ENCODE measurements at regions not wholly inside any gene's neighbourhood (a gene's known extent, or its start where the extent isn't known, plus 50 kb on each side); places are given as distances from the start of the nearest gene placed in this dataset.
A peak's percentile ranks its signal among the peaks of the same experiment; 100 is the strongest.

DNA sequence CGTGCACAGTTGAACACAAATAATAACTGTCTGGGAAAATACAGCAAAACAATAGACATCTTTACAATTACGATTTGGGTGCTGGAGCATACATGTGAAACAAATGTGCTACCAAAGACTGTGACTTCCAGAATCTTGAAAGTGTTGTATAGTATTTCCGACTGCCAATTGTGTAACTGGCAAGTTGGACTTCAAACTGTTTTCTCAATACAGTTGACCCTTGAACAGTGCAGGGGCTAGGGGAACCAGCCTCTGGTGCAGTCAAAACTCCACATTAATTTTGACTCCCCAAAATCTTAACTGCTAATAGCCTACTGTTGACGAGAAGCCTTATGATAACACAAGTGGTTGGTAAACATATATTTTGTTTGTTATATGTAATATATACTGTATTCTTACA is 904.2 kb downstream of the EPHA3 start:
- no peak for DNase-seq (ENCODE audit: low read depth in 2 of 2)

DNA sequence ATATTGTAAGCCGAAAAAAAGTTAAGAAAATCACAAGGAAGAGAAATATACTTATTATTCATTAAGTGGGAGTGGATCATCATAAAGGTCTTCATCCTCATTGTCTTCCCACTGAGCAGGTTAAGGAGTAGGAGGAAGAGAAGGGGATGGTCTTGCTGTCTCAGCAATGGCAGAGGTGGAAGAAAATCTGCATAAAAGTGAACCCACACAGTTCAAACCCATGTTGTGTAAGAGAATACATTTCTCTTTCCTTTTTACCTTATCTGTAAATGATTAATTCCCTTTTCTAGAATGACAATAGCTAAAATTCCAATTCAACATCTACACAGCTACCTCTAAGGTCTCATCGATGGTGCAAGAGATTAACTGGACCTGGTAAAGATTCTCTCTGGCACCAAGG is 904.6 kb downstream of the EPHA3 start:
- DNase-seq (ENCODE audit: low read depth in 2 of 2), result no peak

GRCh38 chr3:90015688-90016356 is 908.4 kb downstream of the EPHA3 start:
- peak; percentile 79 for DNase-seq (ENCODE audit: low read depth in 2 of 2)

DNA sequence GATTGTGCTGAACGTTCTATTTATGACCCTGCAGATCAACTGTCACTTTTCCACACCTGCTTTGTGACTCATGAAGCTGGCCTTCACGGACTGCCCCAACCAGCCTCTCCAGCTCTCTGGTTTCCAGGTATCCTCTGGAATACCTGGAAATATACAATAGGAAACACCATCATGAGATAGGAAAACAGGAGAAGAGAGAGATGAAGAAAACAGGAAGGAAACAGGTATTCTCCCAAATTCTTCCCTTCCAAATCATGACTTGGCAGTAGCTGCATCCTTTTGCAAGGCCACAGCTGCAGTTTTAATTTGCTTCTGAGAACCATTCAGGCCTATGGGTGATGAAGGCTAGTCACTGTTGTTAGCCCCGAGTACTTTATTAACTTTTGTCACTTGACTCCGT is 909.1 kb downstream of the EPHA3 start:
- DNase-seq (ENCODE audit: low read depth in 2 of 2), result no peak

DNA sequence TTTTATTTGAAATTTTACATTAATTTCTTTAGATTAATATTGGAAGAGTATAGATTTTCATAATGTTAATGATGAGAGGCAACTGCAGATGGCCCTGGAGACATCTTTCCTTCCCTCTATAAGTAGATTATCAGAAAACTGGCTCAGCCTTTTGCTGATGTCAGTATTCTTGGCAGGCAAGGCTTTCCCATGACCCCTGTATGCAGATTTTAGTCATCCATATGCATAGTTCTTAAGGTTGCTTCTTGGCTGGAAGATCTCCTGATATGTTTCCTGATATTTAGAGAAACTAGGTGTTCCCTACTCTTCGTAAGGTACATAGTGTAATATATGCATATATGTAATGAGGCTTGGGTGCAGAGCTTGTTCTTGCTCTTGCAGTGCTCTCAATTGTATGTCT is 911.4 kb downstream of the EPHA3 start:
- DNase-seq (ENCODE audit: low read depth in 2 of 2), result no peak

GRCh38 chr3:90025019-90025418 is 917.6 kb downstream of the EPHA3 start:
- no peak for DNase-seq (ENCODE audit: low read depth in 2 of 2)

DNA sequence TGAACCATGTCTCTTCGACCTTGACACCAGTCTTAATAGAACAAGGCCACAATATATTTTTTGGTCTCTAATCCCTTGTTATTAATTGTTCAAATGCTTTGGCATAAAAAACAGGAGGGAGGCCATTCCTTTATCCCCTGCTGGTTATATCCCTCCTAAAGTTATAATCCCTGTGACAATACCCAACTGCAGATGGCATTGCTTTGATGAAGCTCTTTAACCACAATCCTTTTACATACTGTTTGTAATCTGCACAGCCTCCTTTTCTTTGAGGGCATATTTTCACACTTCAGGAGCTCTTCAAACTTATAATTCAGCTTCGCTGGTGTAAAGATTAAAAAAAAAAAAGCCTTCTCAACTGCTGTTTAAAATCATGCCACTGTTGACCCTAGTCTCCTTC is 919.0 kb downstream of the EPHA3 start:
- DNase-seq (ENCODE audit: low read depth in 2 of 2), result no peak

DNA sequence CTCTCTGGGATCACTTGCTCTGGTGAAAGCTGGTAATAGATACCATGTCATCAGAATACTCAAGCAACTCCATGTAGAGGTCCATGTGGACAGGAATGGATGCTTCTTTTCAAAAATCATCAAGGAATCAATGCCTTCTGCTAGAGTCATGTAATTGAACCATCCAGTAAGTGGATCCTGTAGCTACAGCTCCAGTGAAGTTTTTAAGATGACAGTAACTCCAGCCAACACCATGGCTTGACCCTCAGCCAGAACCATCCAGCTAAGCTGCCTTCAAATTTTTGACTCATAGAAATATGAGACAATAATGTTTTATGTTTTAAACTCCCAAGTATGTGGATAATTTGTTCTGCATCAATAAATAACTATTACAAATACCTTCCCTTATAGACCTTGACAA is 923.7 kb downstream of the EPHA3 start:
- no peak for DNase-seq (ENCODE audit: low read depth in 2 of 2)

DNA sequence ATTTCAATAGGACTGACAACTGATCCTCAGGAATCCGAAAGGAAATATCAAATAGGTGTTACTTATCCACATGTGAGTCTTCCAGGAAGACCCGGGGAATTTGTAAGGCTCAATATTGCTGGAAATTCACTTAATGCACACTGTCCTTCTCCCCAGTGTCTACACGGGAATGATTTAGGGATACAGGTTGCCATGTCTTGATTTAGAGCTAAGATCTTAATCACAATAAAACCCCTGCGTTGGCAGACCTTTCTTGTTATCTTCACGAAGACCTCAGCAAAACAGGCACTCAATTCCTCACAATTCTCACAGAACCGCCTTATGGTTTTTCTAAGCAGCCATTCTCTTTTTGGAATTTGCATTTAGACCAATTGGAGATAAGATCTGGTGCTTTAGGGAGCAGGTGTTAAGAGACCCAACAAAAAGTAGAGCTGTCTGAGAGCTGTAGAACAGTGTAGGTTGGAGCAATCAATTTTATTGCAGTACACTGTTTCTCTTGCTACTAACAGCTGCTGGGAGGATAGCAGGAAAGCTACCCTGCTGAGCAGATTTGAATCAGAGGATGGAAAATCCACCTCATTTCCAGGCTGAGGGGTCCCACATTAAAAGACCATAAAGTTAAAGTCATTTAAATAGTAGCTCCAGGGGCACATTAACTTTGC is 925.7 kb downstream of the EPHA3 start:
- no peak for DNase-seq (ENCODE audit: low read depth in 2 of 2)

DNA sequence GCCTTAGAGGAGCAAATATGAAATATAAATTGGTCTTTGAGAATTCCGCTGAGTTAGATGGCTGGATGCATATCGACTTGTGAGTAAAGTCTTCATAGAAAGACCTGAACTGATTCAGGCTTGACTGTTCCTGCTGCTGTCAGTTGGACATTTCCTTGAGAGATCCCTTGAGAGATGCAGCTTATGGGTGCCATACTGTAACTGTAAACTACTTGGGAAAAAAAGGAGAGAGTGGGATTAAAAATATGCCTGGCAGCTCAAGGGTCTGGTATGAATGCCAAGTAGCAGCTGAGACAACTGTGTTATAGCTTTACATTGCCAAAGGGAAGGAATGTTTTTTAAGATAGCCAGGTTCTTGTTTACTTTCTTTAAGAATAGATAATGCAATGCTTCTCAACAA is 926.6 kb downstream of the EPHA3 start:
- DNase-seq (ENCODE audit: low read depth in 2 of 2), result no peak

GRCh38 chr3:90035643-90036042 is 928.2 kb downstream of the EPHA3 start:
- no peak for DNase-seq (ENCODE audit: low read depth in 2 of 2)

DNA sequence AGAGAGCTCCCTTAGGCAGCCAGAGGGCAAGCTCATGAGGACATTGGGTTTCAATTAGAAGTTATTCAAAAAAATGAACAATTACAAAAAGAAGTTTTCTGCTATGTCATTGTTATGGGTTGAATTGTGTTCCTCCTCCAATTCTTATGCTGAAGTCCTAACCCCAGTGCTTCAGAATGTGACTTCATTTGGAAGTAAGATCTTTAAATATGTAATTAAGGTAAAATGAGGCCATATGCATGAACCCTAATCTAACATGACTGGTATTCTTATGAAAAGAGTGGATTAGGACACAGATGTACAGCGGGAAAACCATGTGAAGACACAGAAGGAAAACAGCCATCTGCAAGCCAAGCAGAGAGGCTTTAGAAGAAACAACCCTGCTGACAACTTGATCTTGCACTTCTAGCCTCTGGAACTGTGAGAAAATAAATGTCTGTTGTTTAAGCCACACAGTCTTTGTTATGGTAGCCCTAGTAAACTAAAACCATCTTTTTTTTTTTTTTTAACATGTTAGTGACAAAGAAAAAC is 929.6 kb downstream of the EPHA3 start:
- no peak for DNase-seq (ENCODE audit: low read depth in 2 of 2)

GRCh38 chr3:90039994-90040393 is 932.6 kb downstream of the EPHA3 start:
- no peak for DNase-seq (ENCODE audit: low read depth in 2 of 2)

DNA sequence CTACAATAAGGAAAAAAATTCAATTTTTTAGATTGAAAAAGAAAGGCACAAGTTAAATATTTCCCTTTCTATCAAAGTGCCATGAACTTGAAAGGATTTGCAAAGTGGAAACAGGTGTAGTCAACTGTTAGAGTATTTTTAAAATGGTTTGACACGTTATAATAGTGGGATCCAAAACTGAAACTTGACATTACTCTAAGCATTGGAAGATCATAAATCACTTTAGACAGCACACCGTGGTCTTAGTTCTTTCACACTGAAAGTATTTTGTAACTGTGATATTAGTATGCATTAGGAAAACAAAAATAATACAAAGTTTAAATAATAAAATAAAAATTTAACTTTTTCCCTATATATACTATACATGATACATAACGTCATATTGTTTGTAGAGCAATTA is 933.1 kb downstream of the EPHA3 start:
- DNase-seq (ENCODE audit: low read depth in 2 of 2), result no peak

DNA sequence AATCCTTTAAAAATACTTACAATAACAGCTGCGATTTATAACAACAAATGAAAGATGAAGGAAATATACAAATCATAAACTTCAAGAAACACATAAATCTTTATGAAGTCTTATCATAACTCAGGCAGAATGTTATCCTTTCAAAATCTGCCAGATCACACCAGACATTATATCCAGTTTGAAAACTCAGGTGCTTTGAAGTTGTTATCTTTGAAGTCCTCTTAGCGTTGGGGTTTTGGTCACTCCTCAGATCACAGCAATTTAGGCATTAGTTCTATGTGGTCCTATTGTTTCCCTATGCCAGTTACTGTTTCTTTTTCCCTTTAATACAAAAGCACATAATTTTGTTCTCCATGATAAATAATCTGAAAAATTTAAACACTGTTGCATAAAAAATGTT is 934.6 kb downstream of the EPHA3 start:
- no peak for DNase-seq (ENCODE audit: low read depth in 2 of 2)

DNA sequence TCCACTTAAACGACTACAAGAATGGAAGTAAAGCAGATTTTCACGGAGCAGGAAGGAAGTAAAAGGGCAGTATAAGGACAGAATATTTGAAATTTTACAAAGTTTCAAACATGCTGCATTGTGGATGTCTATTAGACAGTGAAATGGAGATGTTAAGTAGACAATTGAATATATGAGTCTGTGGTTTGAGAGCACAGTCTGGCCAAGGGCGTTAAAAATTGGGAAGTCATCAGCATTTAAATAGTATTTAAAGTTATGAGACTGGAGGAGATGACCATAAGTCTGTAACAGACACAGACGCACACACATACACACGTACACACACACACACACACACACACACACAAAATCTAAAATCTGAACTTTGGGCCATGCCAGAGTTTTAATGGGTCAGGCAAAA is 935.9 kb downstream of the EPHA3 start:
- DNase-seq (ENCODE audit: low read depth in 2 of 2), result no peak

DNA sequence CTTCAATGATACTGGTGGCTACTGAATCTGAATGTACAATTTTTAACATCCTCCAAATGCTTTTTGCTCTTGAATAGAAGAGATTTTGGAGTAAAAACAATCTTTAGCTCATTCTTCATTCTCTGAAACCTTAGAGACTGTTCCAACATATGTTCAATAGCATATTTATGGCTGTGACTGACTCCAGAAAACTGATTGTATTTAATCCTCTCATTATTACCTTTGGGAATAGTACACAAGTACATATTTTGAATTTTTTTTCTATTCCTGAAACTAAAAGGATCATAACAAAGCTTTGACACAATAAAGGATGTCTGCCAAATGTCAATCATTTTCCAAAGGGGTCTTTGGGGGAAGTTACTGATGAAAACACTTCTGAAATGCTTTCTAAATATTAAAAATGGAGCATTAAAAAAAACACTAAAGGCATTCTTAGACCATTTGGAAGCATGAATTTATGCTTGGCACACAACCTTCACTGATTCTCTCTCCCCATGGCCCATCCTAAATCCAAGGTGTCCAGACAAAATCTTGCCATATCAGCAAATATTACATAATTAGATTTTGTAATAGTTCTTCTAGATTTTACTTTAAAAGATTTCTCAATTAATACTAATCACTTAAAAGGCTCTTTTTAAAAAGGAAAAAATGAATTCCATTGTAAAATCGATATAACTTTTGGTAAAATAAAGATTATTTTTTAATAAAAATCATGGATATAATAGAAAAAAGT is 936.8 kb downstream of the EPHA3 start:
- no peak for DNase-seq (ENCODE audit: low read depth in 2 of 2)

DNA sequence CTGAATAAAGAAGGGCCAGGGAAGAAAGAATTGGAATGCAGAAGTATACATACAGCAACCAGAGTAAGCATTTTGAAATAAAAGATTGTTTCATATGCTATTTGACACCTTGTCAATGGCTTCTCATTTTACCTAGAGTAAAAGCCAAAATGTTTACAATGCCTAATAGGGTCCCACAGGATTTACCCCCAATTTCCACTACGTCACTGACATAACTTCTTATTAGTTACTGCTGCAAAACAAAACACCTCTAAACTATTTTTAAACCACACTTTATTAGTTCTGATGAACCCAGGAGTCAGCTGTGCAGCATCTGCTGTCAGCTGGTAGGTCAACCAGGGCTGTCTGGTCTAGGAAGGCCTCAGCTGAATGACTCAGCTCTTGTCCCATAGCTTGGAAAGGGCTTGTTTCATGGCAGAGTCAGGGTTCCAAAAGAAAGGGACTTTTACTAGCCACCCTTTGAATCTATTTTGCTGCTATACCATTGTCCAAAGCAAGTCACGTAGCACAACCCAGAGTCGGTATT is 945.1 kb downstream of the EPHA3 start:
- no peak for DNase-seq (ENCODE audit: low read depth in 2 of 2)

GRCh38 chr3:90054311-90054710 is 946.9 kb downstream of the EPHA3 start:
- DNase-seq (ENCODE audit: low read depth in 2 of 2), result no peak

GRCh38 chr3:90055666-90056065 is 948.2 kb downstream of the EPHA3 start:
- no peak for DNase-seq (ENCODE audit: low read depth in 2 of 2)

DNA sequence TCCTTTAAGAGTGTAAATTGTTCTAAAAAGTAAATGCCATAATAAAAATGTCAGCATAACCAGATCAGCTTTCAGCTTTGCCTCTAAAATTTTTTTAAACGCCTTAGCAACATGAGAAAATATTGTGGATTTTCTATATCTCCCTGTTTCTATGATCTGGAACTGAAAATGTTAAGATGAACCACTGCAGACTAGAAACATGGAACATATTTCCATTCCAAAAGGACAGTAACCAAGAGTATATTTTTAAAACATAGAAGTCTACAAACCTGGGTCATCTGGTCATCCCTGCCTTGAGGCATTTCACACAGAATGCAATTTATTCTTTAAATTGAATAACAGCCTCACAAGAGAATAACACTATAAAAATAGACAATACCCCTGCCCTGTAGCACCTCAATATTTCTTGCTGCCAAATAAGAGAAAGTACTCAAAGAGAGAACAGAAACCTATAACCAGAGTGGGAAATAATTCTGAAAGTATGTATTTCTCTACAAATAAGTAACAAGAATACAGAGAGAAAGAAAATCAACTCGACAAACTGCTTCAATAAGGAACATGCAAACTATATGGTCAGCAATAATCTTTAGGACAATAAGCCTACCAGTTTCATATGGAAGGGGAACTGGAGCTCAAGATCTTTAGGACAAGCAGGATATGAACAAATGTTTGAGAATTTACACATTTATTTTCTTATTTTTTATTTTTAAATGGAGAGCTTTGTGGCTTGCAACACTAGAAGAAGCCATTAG is 949.0 kb downstream of the EPHA3 start:
- no peak for DNase-seq (ENCODE audit: low read depth in 2 of 2)

DNA sequence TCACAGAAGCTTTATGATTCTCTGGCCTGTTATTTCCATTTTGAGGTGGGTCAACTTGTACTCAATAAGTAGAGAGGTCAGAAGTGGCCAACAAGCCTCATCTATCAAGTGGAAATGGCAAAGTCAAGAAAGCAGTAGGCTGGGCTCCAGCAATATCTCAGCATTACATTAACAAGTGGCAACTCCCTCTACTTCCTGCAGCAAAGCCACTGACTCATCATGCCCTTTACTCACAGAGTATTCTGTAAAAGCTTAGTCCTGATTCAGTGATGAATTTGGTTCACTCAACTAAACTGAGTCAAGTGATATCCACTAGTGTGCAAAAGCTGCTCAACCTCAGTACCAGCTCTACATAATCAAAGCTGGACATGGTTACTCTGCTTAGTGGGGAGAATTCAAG is 954.6 kb downstream of the EPHA3 start:
- DNase-seq (ENCODE audit: low read depth in 2 of 2), result no peak
